Mesothelial cell of epicardium (in vitro differentiated cells): ENCODE measurements at regions not wholly inside any gene's neighbourhood (a gene's known extent, or its start where the extent isn't known, plus 50 kb on each side); places are given as distances from the start of the nearest gene placed in this dataset.

ENCODE experiments used
- DNase-seq, 2 experiments: peaks; one replicate each; pipeline ENCODE4 v3.0.0; 2021; ENCODE audit warnings: low spot score in 2 of 2; ENCODE audit not compliant: unreplicated experiment in 2 of 2
- H3K27ac Mint-ChIP-seq: 2 replicates; pipeline ENCODE4 v1.8.0; 2021; ENCODE audit warnings: mixed read lengths
- H3K27me3 Mint-ChIP-seq: 2 replicates; pipeline ENCODE4 v1.8.0; 2021; ENCODE audit warnings: low read depth, mixed read lengths
- H3K36me3 Mint-ChIP-seq: 2 replicates; pipeline ENCODE4 v1.8.0; 2021; ENCODE audit warnings: mixed read lengths
- H3K4me1 Mint-ChIP-seq: 2 replicates; pipeline ENCODE4 v1.8.0; 2021; ENCODE audit warnings: mixed read lengths
- H3K4me3 Mint-ChIP-seq: 2 replicates; pipeline ENCODE4 v1.8.0; 2021; ENCODE audit warnings: mild to moderate bottlenecking, moderate library complexity, mixed read lengths
- H3K9me3 Mint-ChIP-seq: 2 replicates; pipeline ENCODE4 v1.8.0; 2021; ENCODE audit warnings: mixed read lengths
- CTCF ChIP-seq: fragments of 200-600 bp; sonication (generic); IDR thresholded peaks from one replicate; pipeline ENCODE4 v1.5.0; 2021; ENCODE audit warnings: antibody characterized with exemption; ENCODE audit not compliant: unreplicated experiment

DNA sequence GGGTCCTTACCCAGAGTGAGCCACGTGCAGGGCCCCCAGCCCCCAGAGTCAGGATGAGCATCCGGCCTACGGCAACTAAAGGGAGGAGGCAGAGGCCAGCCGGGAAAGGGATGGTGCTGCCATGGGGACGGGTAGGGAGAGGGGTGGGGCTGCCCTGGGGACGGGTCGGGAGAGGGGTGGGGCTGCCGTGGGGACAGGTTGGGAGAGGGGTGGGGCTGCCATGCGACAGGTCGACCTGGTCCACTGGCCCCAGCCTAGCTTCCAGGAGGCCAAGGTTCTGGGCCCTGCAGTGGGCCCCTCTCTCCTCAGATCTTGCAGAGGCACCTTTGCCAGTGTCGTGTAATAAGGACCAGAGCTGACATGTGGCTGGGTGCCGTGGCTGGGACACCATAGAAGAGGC lies 187.7 kb downstream of the BRD1 start:
- Mint-ChIP-seq H3K4me3 (no peak overlapping the region), H3K27ac (no peak overlapping the region), H3K4me1 (no peaks in the 10 kb centered on the region), H3K36me3 (no peaks in the 10 kb centered on the region), H3K9me3 (no peaks in the 10 kb centered on the region), H3K27me3 (no peaks in the 10 kb centered on the region)
- TF ChIP-seq CTCF: no peak
- no peak for DNase-seq

DNA sequence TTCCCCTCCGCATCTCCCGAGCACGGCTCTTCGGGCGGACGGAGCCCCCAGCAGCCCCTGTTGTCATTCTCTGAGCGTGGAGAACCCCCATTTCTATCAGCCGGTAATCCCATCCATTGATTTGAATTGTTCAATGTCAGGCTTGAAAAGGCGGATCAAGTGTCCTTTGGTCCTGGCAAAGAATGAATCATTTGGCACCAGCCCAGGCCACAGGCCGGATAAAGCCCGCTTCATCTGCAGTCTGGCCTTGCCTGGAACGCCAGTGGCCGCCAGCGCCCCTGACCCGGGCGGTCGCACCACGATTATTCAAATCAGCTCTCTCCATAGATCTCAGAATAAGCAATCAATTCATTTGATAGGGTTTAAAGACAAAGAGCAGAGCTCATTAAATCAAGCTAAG lies 188.9 kb downstream of the BRD1 start:
- no peaks in the 10 kb centered on the region for H3K9me3 Mint-ChIP-seq
- DNase-seq: no peak
- H3K27ac Mint-ChIP-seq: no peak overlapping the region
- H3K4me1 Mint-ChIP-seq: no peaks in the 10 kb centered on the region
- no peak for TF ChIP-seq CTCF
- H3K36me3 Mint-ChIP-seq: no peaks in the 10 kb centered on the region
- no peak overlapping the region for H3K4me3 Mint-ChIP-seq
- peaks cover 3% of the 10 kb centered on the region for H3K27me3 Mint-ChIP-seq

DNA sequence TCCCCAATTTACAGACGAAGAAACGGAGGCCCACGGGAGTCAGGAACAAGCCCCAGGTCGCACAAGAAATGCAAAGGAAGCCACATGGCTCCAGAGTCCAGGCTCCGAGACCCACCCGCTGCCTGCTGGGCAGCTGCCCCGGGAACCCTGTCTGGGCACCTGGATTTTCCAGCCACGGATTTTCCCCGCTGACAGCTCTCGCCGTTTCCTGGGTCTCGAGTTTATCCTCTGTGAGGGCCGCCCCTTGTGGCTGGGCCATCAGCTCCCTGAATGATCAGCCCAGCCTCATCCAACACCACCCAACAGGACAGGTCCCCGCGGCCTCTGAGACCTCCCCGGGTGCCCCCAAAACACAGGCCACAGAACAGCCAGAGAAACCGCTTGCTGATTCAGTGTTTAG lies 189.7 kb downstream of the BRD1 start:
- H3K9me3 Mint-ChIP-seq: no peaks in the 10 kb centered on the region
- no peak overlapping the region for H3K27ac Mint-ChIP-seq
- no peak for DNase-seq
- H3K4me3 Mint-ChIP-seq: no peak overlapping the region
- H3K36me3 Mint-ChIP-seq: no peaks in the 10 kb centered on the region
- no peaks in the 10 kb centered on the region for H3K4me1 Mint-ChIP-seq
- peaks cover 3% of the 10 kb centered on the region for H3K27me3 Mint-ChIP-seq
- TF ChIP-seq CTCF: no peak

GRCh38 chr22:49637255-49637760 lies 190.4 kb downstream of the BRD1 start:
- H3K27ac Mint-ChIP-seq: no peak overlapping the region
- no peaks in the 10 kb centered on the region for H3K36me3 Mint-ChIP-seq
- peaks cover 4% of the 10 kb centered on the region for H3K4me1 Mint-ChIP-seq
- H3K4me3 Mint-ChIP-seq: no peak overlapping the region
- no peak for DNase-seq
- H3K9me3 Mint-ChIP-seq: no peaks in the 10 kb centered on the region
- H3K27me3 Mint-ChIP-seq: peaks cover 7% of the 10 kb centered on the region
- no peak for TF ChIP-seq CTCF

GRCh38 chr22:49636649-49637048 lies 191.0 kb downstream of the BRD1 start:
- Mint-ChIP-seq H3K27ac (no peak overlapping the region), H3K27me3 (peaks cover 8% of the 10 kb centered on the region), H3K4me3 (no peak overlapping the region), H3K9me3 (no peaks in the 10 kb centered on the region), H3K4me1 (peaks cover 4% of the 10 kb centered on the region), H3K36me3 (no peaks in the 10 kb centered on the region)
- no peak for TF ChIP-seq CTCF
- DNase-seq: no peak

DNA sequence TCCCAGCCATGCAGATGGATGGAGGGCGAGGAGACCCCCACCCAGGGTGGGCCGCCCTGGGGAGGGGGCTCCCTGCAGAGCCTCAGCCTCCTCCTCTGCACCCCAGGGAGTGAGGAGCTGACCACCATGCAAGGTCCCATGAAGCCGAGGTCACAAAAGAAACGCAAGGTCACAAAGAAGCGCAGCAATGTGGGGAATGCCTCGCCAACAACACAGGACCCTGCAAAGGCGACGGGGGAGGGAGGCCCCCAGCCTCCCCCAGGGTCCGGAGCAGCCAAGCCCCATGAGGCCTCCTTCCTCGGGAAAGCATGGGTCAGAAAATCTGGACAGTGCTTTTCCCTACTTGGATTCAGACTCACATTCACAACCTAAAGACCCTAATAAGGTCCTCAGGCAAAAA lies 191.5 kb downstream of the BRD1 start:
- Mint-ChIP-seq H3K27ac (no peak overlapping the region), H3K4me1 (peaks cover 4% of the 10 kb centered on the region), H3K27me3 (peaks cover 12% of the 10 kb centered on the region), H3K4me3 (no peak overlapping the region), H3K36me3 (no peaks in the 10 kb centered on the region), H3K9me3 (no peaks in the 10 kb centered on the region)
- DNase-seq: no peak
- TF ChIP-seq CTCF: no peak
